ENCODE measurements at regions not wholly inside any gene's neighbourhood (a gene's known extent, or its start where the extent isn't known, plus 50 kb on each side); places are given as distances from the start of the nearest gene placed in this dataset.

DNA sequence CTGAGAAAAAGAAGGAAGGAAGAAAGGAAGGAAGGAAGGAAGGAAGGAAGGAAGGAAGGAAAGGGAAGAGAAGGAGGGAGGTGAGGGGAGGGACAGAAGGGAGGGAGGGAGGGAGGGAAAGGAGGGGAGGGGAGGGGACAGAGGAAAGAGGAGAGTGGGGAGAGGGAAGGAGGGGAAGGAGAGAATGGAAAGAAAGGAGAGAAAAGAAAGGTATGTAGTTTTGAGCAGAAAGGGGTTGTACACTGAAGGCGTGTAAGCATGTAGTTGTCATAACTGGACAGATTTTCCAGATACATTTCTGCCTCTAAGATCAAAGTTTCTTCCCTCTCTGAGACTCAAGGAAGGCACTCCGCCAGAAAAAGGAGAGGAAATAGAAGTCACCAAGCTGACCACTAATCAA is 113.4 kb upstream of the KBTBD8 start:
- TF ChIP-seq, protein P1, sequence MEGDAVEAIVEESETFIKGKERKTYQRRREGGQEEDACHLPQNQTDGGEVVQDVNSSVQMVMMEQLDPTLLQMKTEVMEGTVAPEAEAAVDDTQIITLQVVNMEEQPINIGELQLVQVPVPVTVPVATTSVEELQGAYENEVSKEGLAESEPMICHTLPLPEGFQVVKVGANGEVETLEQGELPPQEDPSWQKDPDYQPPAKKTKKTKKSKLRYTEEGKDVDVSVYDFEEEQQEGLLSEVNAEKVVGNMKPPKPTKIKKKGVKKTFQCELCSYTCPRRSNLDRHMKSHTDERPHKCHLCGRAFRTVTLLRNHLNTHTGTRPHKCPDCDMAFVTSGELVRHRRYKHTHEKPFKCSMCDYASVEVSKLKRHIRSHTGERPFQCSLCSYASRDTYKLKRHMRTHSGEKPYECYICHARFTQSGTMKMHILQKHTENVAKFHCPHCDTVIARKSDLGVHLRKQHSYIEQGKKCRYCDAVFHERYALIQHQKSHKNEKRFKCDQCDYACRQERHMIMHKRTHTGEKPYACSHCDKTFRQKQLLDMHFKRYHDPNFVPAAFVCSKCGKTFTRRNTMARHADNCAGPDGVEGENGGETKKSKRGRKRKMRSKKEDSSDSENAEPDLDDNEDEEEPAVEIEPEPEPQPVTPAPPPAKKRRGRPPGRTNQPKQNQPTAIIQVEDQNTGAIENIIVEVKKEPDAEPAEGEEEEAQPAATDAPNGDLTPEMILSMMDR (IDR thresholded peaks at IDR 0.05), result no peak
- no peak for TF ChIP-seq POLR2A (IDR thresholded peaks at IDR 0.05)

Measured in adrenal gland (tissue), 5 donors.